H1 (cell line): ENCODE measurements at regions not wholly inside any gene's neighbourhood (a gene's known extent, or its start where the extent isn't known, plus 50 kb on each side); places are given as distances from the start of the nearest gene placed in this dataset.

Source experiments
- CTCF ChIA-PET: fragments of 300-600 bp; sonication (Branson Sonifier 250); formaldehyde crosslinking; loops from one replicate; lab custom pipeline; 2021; ENCODE audit not compliant: partially characterized antibody; lab: Charles Lee
- POLR2A ChIA-PET: fragments of 300-600 bp; sonication (Branson Sonifier 250); formaldehyde crosslinking; loops from one replicate; lab custom pipeline; 2021; ENCODE audit warnings: inconsistent platforms; ENCODE audit not compliant: partially characterized antibody; lab: Charles Lee
- DNase-seq, 2 experiments: peaks; one replicate each; pipeline versions ENCODE4 v3.0.0 to v3.0.0-alpha.2; 2010 to 2022; ENCODE audit warnings: low spot score in 2 of 2, low read depth in 1 of 2, mixed read lengths in 1 of 2
- FAIRE-seq: peaks from 2 replicates; lab custom pipeline; 2011; peaks lifted over from hg19 to GRCh38; lab: Jason Lieb, UNC
- H2AFZ ChIP-seq: 2 replicates; pipeline ENCODE4 v1.8.1; 2012; ENCODE audit warnings: low read length, inconsistent platforms
- H2AK5ac ChIP-seq: 2 replicates; pipeline ENCODE4 v1.6.1; 2013; ENCODE audit warnings: low read depth, low read length
- H2BK120ac ChIP-seq: replicated peaks from 2 replicates; pipeline ENCODE3; 2013; ENCODE audit warnings: low read depth, low read length, inconsistent platforms
- H2BK12ac ChIP-seq: 2 replicates; pipeline ENCODE4 v1.6.1; 2013; ENCODE audit warnings: low read depth, low read length
- H2BK15ac ChIP-seq: 2 replicates; pipeline ENCODE4 v1.6.1; 2013; ENCODE audit warnings: low read length
- H2BK20ac ChIP-seq: 2 replicates; pipeline ENCODE4 v1.6.1; 2013; ENCODE audit warnings: low read length
- H2BK5ac ChIP-seq: 2 replicates; pipeline ENCODE4 v1.6.1; 2013; ENCODE audit warnings: low read depth, low read length
- H3K14ac ChIP-seq: 2 replicates; pipeline ENCODE4 v1.6.1; 2013; ENCODE audit warnings: inconsistent platforms; ENCODE audit not compliant: insufficient read length
- H3K18ac ChIP-seq: 2 replicates; pipeline ENCODE4 v1.6.1; 2013; ENCODE audit warnings: low read length; ENCODE audit errors: extremely low read depth
- H3K23ac ChIP-seq: 2 replicates; pipeline ENCODE4 v1.6.1; 2013; ENCODE audit warnings: inconsistent platforms; ENCODE audit not compliant: insufficient read length
- H3K23me2 ChIP-seq: 2 replicates; pipeline ENCODE4 v1.6.1; 2013; ENCODE audit warnings: low read depth, low read length
- H3K27ac ChIP-seq: 2 replicates; pipeline ENCODE4 v1.6.1; 2011; ENCODE audit warnings: low read depth, low read length, inconsistent platforms
- H3K27me3 ChIP-seq, 4 experiments: replicated peaks in 1 of 4; 1 replicate in 1 of 4; 2 replicates in 3 of 4; pipeline versions ENCODE4 v1.6.1 to v1.8.1; 2011 to 2013; ENCODE audit warnings: low read length in 3 of 4, mild to moderate bottlenecking in 3 of 4, inconsistent platforms in 2 of 4, mixed read lengths in 2 of 4, moderate library complexity in 1 of 4; ENCODE audit not compliant: control insufficient read depth in 3 of 4, insufficient read depth in 3 of 4; ENCODE audit errors: extremely low read depth in 1 of 4
- H3K36me3 ChIP-seq, 4 experiments: 2 replicates each; pipeline versions ENCODE4 v1.6.1 to v1.8.1; 2011 to 2013; ENCODE audit warnings: mild to moderate bottlenecking in 4 of 4, low read length in 3 of 4, moderate library complexity in 2 of 4, control low read depth in 1 of 4, inconsistent platforms in 1 of 4; ENCODE audit not compliant: insufficient read depth in 4 of 4, control insufficient read depth in 2 of 4
- H3K4ac ChIP-seq: replicated peaks from 2 replicates; pipeline ENCODE3; 2013; ENCODE audit warnings: low read length, low read depth, mixed read lengths, inconsistent platforms; ENCODE audit not compliant: insufficient read length
- H3K4me1 ChIP-seq, 4 experiments: replicated peaks in 1 of 4; 1 replicate in 1 of 4; 2 replicates in 3 of 4; pipeline versions ENCODE4 v1.6.1 to v1.8.1; 2011 to 2013; ENCODE audit warnings: low read length in 3 of 4, inconsistent platforms in 2 of 4, mixed read lengths in 1 of 4; ENCODE audit not compliant: insufficient read depth in 4 of 4, control insufficient read depth in 3 of 4
- H3K4me2 ChIP-seq, 2 experiments: 2 replicates each; pipeline versions ENCODE4 v1.6.1 to v1.8.1; 2011 to 2013; ENCODE audit warnings: low read depth in 2 of 2, low read length in 2 of 2, control low read depth in 1 of 2, inconsistent platforms in 1 of 2, mild to moderate bottlenecking in 1 of 2; ENCODE audit not compliant: insufficient read depth in 1 of 2
- H3K4me3 ChIP-seq, 4 experiments: fragments of 200-600, 300-600 bp in 1 of 4; sonication (generic), shearing (Covaris generic), sonication (Bioruptor Twin) in 1 of 4; 2 replicates each; pipeline versions ENCODE4 v1.5.1 to v1.8.1; 2011 to 2016; ENCODE audit warnings: low read length in 4 of 4, low read depth in 3 of 4, control low read depth in 2 of 4, inconsistent platforms in 2 of 4, mild to moderate bottlenecking in 2 of 4, mixed read lengths in 1 of 4, moderate library complexity in 1 of 4; ENCODE audit not compliant: insufficient read depth in 2 of 4; ENCODE audit errors: extremely low read depth in 1 of 4
- H3K56ac ChIP-seq: replicated peaks from 2 replicates; pipeline ENCODE3; 2013; ENCODE audit warnings: low read depth, mild to moderate bottlenecking, mixed read lengths, low read length, inconsistent platforms; ENCODE audit not compliant: insufficient read length
- H3K79me1 ChIP-seq: 2 replicates; pipeline ENCODE4 v1.6.1; 2013; ENCODE audit warnings: low read depth, low read length, control low read depth
- H3K79me2 ChIP-seq, 2 experiments: 2 replicates each; pipeline versions ENCODE4 v1.6.1 to v1.8.1; 2012 to 2013; ENCODE audit warnings: low read length in 2 of 2, mild to moderate bottlenecking in 2 of 2, inconsistent platforms in 1 of 2; ENCODE audit not compliant: insufficient read depth in 2 of 2, control insufficient read depth in 1 of 2
- H3K9ac ChIP-seq, 4 experiments: replicated peaks in 1 of 4; 1 replicate in 1 of 4; 2 replicates in 3 of 4; pipeline versions ENCODE4 v1.6.1 to v1.8.1; 2011 to 2013; ENCODE audit warnings: low read depth in 3 of 4, low read length in 3 of 4, control low read depth in 2 of 4, mild to moderate bottlenecking in 2 of 4, moderate library complexity in 2 of 4, inconsistent platforms in 1 of 4; ENCODE audit errors: extremely low read depth in 1 of 4
- H3K9me3 ChIP-seq, 2 experiments: 2 replicates each; pipeline versions ENCODE4 v1.6.1 to v1.8.1; 2012 to 2013; ENCODE audit warnings: mild to moderate bottlenecking in 2 of 2, moderate library complexity in 2 of 2, control low read depth in 1 of 2, inconsistent platforms in 1 of 2, low read depth in 1 of 2, low read length in 1 of 2, mixed read lengths in 1 of 2; ENCODE audit not compliant: insufficient read depth in 2 of 2
- H4K20me1 ChIP-seq, 2 experiments: replicated peaks in 1 of 2; 2 replicates each; pipeline versions ENCODE3 to v1.8.1; 2011 to 2013; ENCODE audit warnings: inconsistent platforms in 2 of 2, low read length in 2 of 2, mild to moderate bottlenecking in 1 of 2; ENCODE audit not compliant: insufficient read depth in 2 of 2, control insufficient read depth in 1 of 2
- H4K5ac ChIP-seq: 2 replicates; pipeline ENCODE4 v1.6.1; 2013; ENCODE audit warnings: low read length, low read depth, mixed read lengths, inconsistent platforms; ENCODE audit not compliant: insufficient read length
- H4K8ac ChIP-seq: 2 replicates; pipeline ENCODE4 v1.8.0; 2013; ENCODE audit warnings: mild to moderate bottlenecking, moderate library complexity, low read length, inconsistent platforms; ENCODE audit not compliant: insufficient read depth; ENCODE audit errors: extremely low read depth
- H4K91ac ChIP-seq: replicated peaks from 2 replicates; pipeline ENCODE3; 2013; ENCODE audit warnings: low read length, mixed read lengths, inconsistent platforms; ENCODE audit not compliant: insufficient read length
- FOSL1 ChIP-seq: IDR thresholded peaks from 2 replicates; pipeline ENCODE4 v1.6.1; 2011; ENCODE audit warnings: mild to moderate bottlenecking, low read depth, low read length, moderate library complexity; ENCODE audit not compliant: insufficient read depth
- RAD21 ChIP-seq, 2 experiments: IDR thresholded peaks in 1 of 2; conservative IDR thresholded peaks in 1 of 2; 2 replicates each; pipeline ENCODE4 v1.6.1; 2011; ENCODE audit warnings: low read depth in 2 of 2, low read length in 2 of 2, improper control_type of control experiment in 1 of 2, inconsistent platforms in 1 of 2, mild to moderate bottlenecking in 1 of 2, moderate library complexity in 1 of 2
- TAF1 ChIP-seq: IDR thresholded peaks from 2 replicates; pipeline ENCODE4 v1.6.1; 2011; ENCODE audit warnings: mild to moderate bottlenecking, low read depth, low read length
- WGBS, 2 experiments: shearing (Covaris generic) in 1 of 2; methylation state at CpG; one replicate each; pipeline versions ENCODE4 v1.1.6 to v1.1.7; 2013 to 2015; ENCODE audit warnings: low lambda C conversion rate in 2 of 2, mixed read lengths in 2 of 2, inconsistent platforms in 1 of 2, low coverage in 1 of 2, missing lambda C conversion rate in 1 of 2; ENCODE audit not compliant: insufficient replicate concordance in 2 of 2, insufficient coverage in 1 of 2, insufficient read length in 1 of 2; ENCODE audit errors: extremely low coverage in 1 of 2, missing lambda C conversion rate in 1 of 2; 5-methylcytosine and 5-hydroxymethylcytosine counted together

DNA sequence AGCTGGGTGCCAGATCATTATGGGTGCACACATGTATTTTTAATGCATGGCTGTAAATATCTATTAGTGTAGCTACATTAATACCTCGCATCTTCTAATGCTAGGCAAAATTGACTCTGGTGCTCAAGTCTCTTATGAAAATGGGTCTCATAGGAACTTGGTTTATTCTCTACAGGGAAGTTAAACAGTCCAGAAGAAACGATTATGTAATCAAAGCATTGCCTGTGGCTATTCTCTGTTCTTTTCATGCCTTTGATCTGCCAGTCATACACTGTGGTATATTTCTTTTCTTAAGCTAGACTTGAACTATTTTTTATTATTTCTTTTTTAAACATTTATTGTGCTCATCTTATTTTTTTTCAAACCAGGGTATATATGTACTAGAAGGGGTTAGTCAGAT, 1015.0 kb downstream of the SLITRK1 start:
- no peak overlapping the region for H2BK120ac ChIP-seq
- no peak overlapping the region for H3K23ac ChIP-seq
- no peaks in the 10 kb centered on the region for H3K36me3 ChIP-seq
- H2AFZ ChIP-seq: no peak overlapping the region
- H3K4me1 ChIP-seq: no peaks in the 10 kb centered on the region
- no peak overlapping the region for H3K18ac ChIP-seq
- FAIRE-seq: no peak
- H2BK15ac ChIP-seq: no peak overlapping the region
- no peak overlapping the region for H4K91ac ChIP-seq
- ChIA-PET CTCF (no interaction called here), POLR2A (no interaction called here)
- no peak overlapping the region for H4K8ac ChIP-seq
- no peaks in the 10 kb centered on the region for H3K23me2 ChIP-seq
- H2BK5ac ChIP-seq: no peak overlapping the region
- no peak overlapping the region for H3K14ac ChIP-seq
- no peak for DNase-seq
- H4K20me1 ChIP-seq: no peaks in the 10 kb centered on the region
- no peak overlapping the region for H3K4ac ChIP-seq
- no peak overlapping the region for H3K4me2 ChIP-seq
- TF ChIP-seq TAF1 (no peak), RAD21 (IDR thresholded peaks at IDR 0.05 in 1 of 2, conservative IDR thresholded peaks at IDR 0.05 in 1 of 2; ENCODE audit: low read depth in 2 of 2, low read length in 2 of 2) (no peak), FOSL1 (no peak)
- 81% methylated on average over 2 of the region's 2 CpGs; no CpG with 5 or more reads in 1 of the 2 experiments for WGBS, 2 experiments
- no peak overlapping the region for H2BK20ac ChIP-seq
- H3K27ac ChIP-seq: no peak overlapping the region
- H3K56ac ChIP-seq: no peak overlapping the region
- no peak overlapping the region for H2AK5ac ChIP-seq
- H3K79me2 ChIP-seq: no peaks in the 10 kb centered on the region
- H3K9me3 ChIP-seq: no peaks in the 10 kb centered on the region
- H4K5ac ChIP-seq: no peak overlapping the region
- H3K9ac ChIP-seq: no peak overlapping the region
- no peaks in the 10 kb centered on the region for H3K79me1 ChIP-seq
- H2BK12ac ChIP-seq: no peak overlapping the region
- H3K4me3 ChIP-seq: no peak overlapping the region
- no peaks in the 10 kb centered on the region for H3K27me3 ChIP-seq
